Keratinocyte (primary cell): ENCODE measurements at regions not wholly inside any gene's neighbourhood (a gene's known extent, or its start where the extent isn't known, plus 50 kb on each side); places are given as distances from the start of the nearest gene placed in this dataset.

Experiments used
- EZH2 ChIP-seq: IDR thresholded peaks from one replicate; pipeline ENCODE4 v1.6.1; 2012; ENCODE audit warnings: inconsistent platforms, mild to moderate bottlenecking, low read length, moderate library complexity
- TF ChIP-seq, protein P1 (sequence below), 3 experiments: IDR thresholded peaks in 1 of 3; conservative IDR thresholded peaks in 1 of 3; optimal IDR thresholded peaks in 1 of 3; 2 replicates in 2 of 3; 3 replicates in 1 of 3; pipeline versions ENCODE3 to v1.5.1; 2011; ENCODE audit warnings: low read length in 3 of 3, mild to moderate bottlenecking in 3 of 3, moderate library complexity in 2 of 3, control low read depth in 1 of 3, inconsistent platforms in 1 of 3; ENCODE audit not compliant: insufficient read depth in 2 of 3; ENCODE audit errors: extremely low read depth in 1 of 3

DNA sequence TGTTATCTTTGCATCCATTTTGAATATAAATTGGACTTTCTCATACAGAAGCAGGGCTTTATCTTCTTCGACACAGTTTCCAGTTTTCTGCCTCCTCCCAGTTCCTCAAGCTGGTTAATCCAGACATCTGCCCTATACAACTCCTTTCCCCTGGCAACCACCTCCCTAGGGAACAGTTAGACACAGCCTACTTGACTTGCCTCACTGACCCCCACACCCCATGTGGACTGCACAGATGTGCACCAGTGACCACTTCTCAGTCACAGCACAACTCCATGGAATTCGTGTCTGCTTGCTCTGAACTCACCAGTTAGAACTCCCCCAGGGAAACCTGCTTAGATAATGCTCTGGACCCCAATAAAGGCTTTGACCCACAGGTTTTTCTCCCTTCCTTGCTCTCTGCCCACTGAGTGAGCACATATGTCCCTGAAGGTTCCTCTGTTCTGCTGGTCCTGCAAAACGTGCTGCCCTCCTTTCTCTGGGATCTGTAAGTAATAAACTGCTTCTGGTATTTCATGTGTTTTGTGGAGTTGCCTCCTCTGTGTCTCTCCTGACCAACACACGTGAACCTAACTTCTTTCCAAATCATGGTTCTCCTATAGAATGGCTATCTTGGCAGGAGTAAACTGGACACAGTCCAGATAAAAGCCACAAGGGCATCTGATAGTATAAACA is 351.2 kb downstream of the CD83 start:
- TF ChIP-seq, protein P1, sequence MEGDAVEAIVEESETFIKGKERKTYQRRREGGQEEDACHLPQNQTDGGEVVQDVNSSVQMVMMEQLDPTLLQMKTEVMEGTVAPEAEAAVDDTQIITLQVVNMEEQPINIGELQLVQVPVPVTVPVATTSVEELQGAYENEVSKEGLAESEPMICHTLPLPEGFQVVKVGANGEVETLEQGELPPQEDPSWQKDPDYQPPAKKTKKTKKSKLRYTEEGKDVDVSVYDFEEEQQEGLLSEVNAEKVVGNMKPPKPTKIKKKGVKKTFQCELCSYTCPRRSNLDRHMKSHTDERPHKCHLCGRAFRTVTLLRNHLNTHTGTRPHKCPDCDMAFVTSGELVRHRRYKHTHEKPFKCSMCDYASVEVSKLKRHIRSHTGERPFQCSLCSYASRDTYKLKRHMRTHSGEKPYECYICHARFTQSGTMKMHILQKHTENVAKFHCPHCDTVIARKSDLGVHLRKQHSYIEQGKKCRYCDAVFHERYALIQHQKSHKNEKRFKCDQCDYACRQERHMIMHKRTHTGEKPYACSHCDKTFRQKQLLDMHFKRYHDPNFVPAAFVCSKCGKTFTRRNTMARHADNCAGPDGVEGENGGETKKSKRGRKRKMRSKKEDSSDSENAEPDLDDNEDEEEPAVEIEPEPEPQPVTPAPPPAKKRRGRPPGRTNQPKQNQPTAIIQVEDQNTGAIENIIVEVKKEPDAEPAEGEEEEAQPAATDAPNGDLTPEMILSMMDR (optimal IDR thresholded peaks at IDR 0.05 in 1 of 3, IDR thresholded peaks at IDR 0.05 in 1 of 3, conservative IDR thresholded peaks at IDR 0.05 in 1 of 3; ENCODE audit: extremely low read depth in 1 of 3, insufficient read depth in 2 of 3, low read length in 3 of 3) = no peak
- no peak for TF ChIP-seq EZH2
